ENCODE measurements at regions not wholly inside any gene's neighbourhood (a gene's known extent, or its start where the extent isn't known, plus 50 kb on each side); places are given as distances from the start of the nearest gene placed in this dataset.
"Not testable (repeated sequence)": the region's sequence is repeated elsewhere in the genome, so short reads cannot be mapped to it uniquely, and the experiment has no call there.

DNA sequence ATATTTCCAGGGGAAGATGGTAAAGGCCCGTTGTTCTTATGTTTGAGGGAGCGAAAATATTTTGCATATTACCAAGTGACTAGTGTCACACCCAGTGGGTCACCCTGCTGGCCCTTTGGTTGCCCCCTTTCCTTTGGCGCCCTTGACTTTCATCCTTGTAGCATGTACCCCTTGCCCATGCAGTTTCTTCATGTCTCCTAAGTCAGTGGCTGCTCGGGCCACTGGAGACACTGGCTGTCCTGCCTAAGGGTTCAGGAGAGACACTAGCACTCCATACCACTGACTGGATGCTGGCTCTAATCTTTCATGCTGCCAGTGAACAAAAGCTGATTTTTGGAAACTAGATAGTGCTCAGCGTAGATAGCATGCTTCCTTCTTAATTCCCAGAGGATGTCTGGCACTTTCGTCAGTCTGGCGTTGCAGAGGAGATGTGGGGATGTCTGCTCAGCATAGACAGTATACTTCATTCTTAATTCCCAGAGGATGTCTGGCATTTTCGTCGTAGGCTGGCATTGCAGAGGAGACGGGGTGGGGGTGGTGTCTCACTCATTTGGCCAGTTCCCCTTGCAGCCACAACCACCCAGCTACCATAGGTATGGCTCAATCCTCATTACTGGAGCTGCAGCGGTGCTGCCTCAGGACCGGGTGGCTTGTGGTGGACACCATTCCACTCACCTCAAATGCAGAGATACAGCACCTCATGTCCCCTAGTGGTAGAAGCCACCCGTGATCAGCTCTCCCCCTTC is 770.9 kb upstream of the TPTE start:
- H3K27me3 ChIP-seq (replicated peaks in 2 of 5; ENCODE audit: control insufficient read depth in 4 of 5, insufficient read depth in 5 of 5, low read length in 4 of 5) = no peaks in the 10 kb centered on the region
- no peaks in the 10 kb centered on the region for H3K4me1 ChIP-seq (ENCODE audit: control extremely low read depth in 1 of 4, control insufficient read depth in 4 of 4, insufficient read depth in 4 of 4, low read length in 3 of 4)
- no peak overlapping the region for H3K4me3 ChIP-seq (ENCODE audit: control insufficient read depth in 1 of 7, extremely low read depth in 1 of 7, insufficient read depth in 4 of 7, low read depth in 2 of 7, low read length in 6 of 7)
- DNase-seq = no peak
- no peaks in the 10 kb centered on the region for H3K36me3 ChIP-seq (ENCODE audit: control insufficient read depth in 4 of 4, insufficient read depth in 4 of 4, low read length in 3 of 4)
- H3K27ac ChIP-seq (ENCODE audit: insufficient read depth in 1 of 2, low read depth in 1 of 2, low read length in 2 of 2, poor library complexity in 1 of 2, severe bottlenecking in 2 of 2) = no peak overlapping the region
- 77% methylated on average over 13 of the region's 13 CpGs for WGBS (ENCODE audit: insufficient coverage)
- POLR2A ChIA-PET = no interaction called here
- CTCF ChIA-PET = no interaction called here
- H3K9me3 ChIP-seq (ENCODE audit: control extremely low read depth in 1 of 5, control insufficient read depth in 4 of 5, insufficient read depth in 2 of 5, low read depth in 1 of 5, low read length in 4 of 5) = peaks cover 2 to 30% (median 13%) of the 10 kb centered on the region in 5 experiments

DNA sequence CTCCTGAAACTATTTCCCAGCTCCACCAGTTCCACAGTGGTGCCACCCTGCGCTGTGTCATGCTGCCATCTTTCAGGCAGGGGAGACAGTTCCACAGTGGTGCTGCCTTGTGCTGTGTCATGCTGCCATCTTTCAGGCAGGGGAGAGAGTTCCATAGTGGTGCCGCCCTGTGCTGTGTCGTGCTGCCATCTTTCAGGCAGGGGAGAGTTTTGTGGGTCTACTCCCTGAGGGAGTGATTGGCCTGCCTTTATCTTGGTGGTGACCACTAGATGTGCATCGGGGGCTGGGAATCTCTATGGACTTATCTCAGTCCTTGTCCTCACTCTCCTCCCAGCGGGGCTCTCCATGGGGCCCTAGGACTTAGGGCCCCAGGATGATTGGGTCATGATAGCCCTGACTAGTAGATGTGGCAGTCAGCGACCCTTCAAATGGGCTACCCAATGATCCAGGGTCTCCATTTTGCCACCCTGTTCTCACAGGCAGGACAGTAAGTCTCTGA is 770.2 kb upstream of the TPTE start:
- H3K9me3 ChIP-seq (ENCODE audit: control extremely low read depth in 1 of 5, control insufficient read depth in 4 of 5, insufficient read depth in 2 of 5, low read depth in 1 of 5, low read length in 4 of 5) = peaks cover 2 to 30% (median 13%) of the 10 kb centered on the region in 5 experiments
- H3K27me3 ChIP-seq (replicated peaks in 2 of 5; ENCODE audit: control insufficient read depth in 4 of 5, insufficient read depth in 5 of 5, low read length in 4 of 5); H3K4me1 ChIP-seq (ENCODE audit: control extremely low read depth in 1 of 4, control insufficient read depth in 4 of 4, insufficient read depth in 4 of 4, low read length in 3 of 4); H3K27ac ChIP-seq (ENCODE audit: insufficient read depth in 1 of 2, low read depth in 1 of 2, low read length in 2 of 2, poor library complexity in 1 of 2, severe bottlenecking in 2 of 2); DNase-seq; POLR2A ChIA-PET; H3K4me3 ChIP-seq (ENCODE audit: control insufficient read depth in 1 of 7, extremely low read depth in 1 of 7, insufficient read depth in 4 of 7, low read depth in 2 of 7, low read length in 6 of 7); CTCF ChIA-PET; H3K36me3 ChIP-seq (ENCODE audit: control insufficient read depth in 4 of 4, insufficient read depth in 4 of 4, low read length in 3 of 4): not testable (repeated sequence)
- 76% methylated on average over 6 of the region's 6 CpGs for WGBS (ENCODE audit: insufficient coverage)

- H3K36me3 ChIP-seq (ENCODE audit: control insufficient read depth in 4 of 4, insufficient read depth in 4 of 4, low read length in 3 of 4); POLR2A ChIA-PET; H3K4me1 ChIP-seq (ENCODE audit: control extremely low read depth in 1 of 4, control insufficient read depth in 4 of 4, insufficient read depth in 4 of 4, low read length in 3 of 4); H3K27ac ChIP-seq (ENCODE audit: insufficient read depth in 1 of 2, low read depth in 1 of 2, low read length in 2 of 2, poor library complexity in 1 of 2, severe bottlenecking in 2 of 2); H3K27me3 ChIP-seq (replicated peaks in 2 of 5; ENCODE audit: control insufficient read depth in 4 of 5, insufficient read depth in 5 of 5, low read length in 4 of 5); DNase-seq; H3K4me3 ChIP-seq (ENCODE audit: control insufficient read depth in 1 of 7, extremely low read depth in 1 of 7, insufficient read depth in 4 of 7, low read depth in 2 of 7, low read length in 6 of 7); CTCF ChIA-PET: not testable (repeated sequence)
- H3K9me3 ChIP-seq (ENCODE audit: control extremely low read depth in 1 of 5, control insufficient read depth in 4 of 5, insufficient read depth in 2 of 5, low read depth in 1 of 5, low read length in 4 of 5) = peaks cover 2 to 28% (median 13%) of the 10 kb centered on the region in 5 experiments
- 73% methylated on average over 9 of the region's 9 CpGs for WGBS (ENCODE audit: insufficient coverage)
These were observed 769.4 kb upstream of the TPTE start for GRCh38 chr21:9752028-9752427.

DNA sequence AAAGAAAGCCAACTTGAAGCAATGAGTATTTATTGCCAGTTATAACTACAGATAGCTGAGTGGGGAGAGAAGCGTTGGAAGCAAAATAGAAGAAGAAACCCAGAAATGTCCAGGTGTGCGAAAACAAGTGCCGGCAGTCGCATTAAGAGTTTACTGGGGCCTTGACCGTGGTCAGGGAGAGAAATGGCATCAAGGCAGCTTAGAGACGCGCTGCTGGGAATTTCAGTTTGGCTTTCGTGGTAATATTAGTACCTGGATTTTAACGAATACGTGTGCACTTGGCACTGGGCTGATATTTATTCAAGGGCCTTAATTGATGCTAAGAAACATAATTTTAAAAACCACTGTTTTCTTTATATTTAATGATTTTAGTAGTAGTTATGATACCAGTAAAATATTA is 767.9 kb upstream of the TPTE start:
- H3K36me3 ChIP-seq (ENCODE audit: control insufficient read depth in 4 of 4, insufficient read depth in 4 of 4, low read length in 3 of 4); H3K4me3 ChIP-seq (ENCODE audit: control insufficient read depth in 1 of 7, extremely low read depth in 1 of 7, insufficient read depth in 4 of 7, low read depth in 2 of 7, low read length in 6 of 7); POLR2A ChIA-PET; CTCF ChIA-PET; H3K27me3 ChIP-seq (replicated peaks in 2 of 5; ENCODE audit: control insufficient read depth in 4 of 5, insufficient read depth in 5 of 5, low read length in 4 of 5); DNase-seq; H3K4me1 ChIP-seq (ENCODE audit: control extremely low read depth in 1 of 4, control insufficient read depth in 4 of 4, insufficient read depth in 4 of 4, low read length in 3 of 4); H3K27ac ChIP-seq (ENCODE audit: insufficient read depth in 1 of 2, low read depth in 1 of 2, low read length in 2 of 2, poor library complexity in 1 of 2, severe bottlenecking in 2 of 2): not testable (repeated sequence)
- 76% methylated on average over 9 of the region's 10 CpGs for WGBS (ENCODE audit: insufficient coverage)
- H3K9me3 ChIP-seq (ENCODE audit: control extremely low read depth in 1 of 5, control insufficient read depth in 4 of 5, insufficient read depth in 2 of 5, low read depth in 1 of 5, low read length in 4 of 5) = peaks cover 2 to 26% (median 13%) of the 10 kb centered on the region in 5 experiments

DNA sequence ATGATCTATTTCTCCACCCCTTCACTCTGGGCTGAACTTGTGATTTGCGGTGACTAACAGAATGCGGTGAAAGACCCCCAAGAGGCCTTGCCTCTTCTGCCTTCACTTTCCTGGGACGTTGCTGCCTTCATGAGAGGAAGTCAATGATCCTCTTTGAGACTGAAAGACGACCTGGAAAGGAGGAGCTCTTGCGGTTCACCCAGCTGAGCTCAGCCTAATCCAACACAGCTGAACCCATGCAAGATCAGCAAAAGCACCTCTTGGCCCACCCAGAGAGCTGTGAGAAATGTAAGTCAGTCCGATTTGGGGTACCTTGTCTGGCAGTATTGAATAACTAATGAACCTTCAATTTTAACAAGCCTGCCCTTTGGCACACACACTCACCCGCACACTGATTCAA is 767.4 kb upstream of the TPTE start:
- no peaks in the 10 kb centered on the region for H3K4me1 ChIP-seq (ENCODE audit: control extremely low read depth in 1 of 4, control insufficient read depth in 4 of 4, insufficient read depth in 4 of 4, low read length in 3 of 4)
- CTCF ChIA-PET = no interaction called here
- POLR2A ChIA-PET = no interaction called here
- no peak overlapping the region for H3K27ac ChIP-seq (ENCODE audit: insufficient read depth in 1 of 2, low read depth in 1 of 2, low read length in 2 of 2, poor library complexity in 1 of 2, severe bottlenecking in 2 of 2)
- H3K36me3 ChIP-seq (ENCODE audit: control insufficient read depth in 4 of 4, insufficient read depth in 4 of 4, low read length in 3 of 4) = no peaks in the 10 kb centered on the region
- peaks cover 2 to 24% (median 14%) of the 10 kb centered on the region in 5 experiments for H3K9me3 ChIP-seq (ENCODE audit: control extremely low read depth in 1 of 5, control insufficient read depth in 4 of 5, insufficient read depth in 2 of 5, low read depth in 1 of 5, low read length in 4 of 5)
- no peak for DNase-seq
- no peaks in the 10 kb centered on the region for H3K27me3 ChIP-seq (replicated peaks in 2 of 5; ENCODE audit: control insufficient read depth in 4 of 5, insufficient read depth in 5 of 5, low read length in 4 of 5)
- 61% methylated on average over 6 of the region's 7 CpGs for WGBS (ENCODE audit: insufficient coverage)
- H3K4me3 ChIP-seq (ENCODE audit: control insufficient read depth in 1 of 7, extremely low read depth in 1 of 7, insufficient read depth in 4 of 7, low read depth in 2 of 7, low read length in 6 of 7) = no peak overlapping the region

- DNase-seq; POLR2A ChIA-PET; H3K27me3 ChIP-seq (replicated peaks in 2 of 5; ENCODE audit: control insufficient read depth in 4 of 5, insufficient read depth in 5 of 5, low read length in 4 of 5); H3K4me1 ChIP-seq (ENCODE audit: control extremely low read depth in 1 of 4, control insufficient read depth in 4 of 4, insufficient read depth in 4 of 4, low read length in 3 of 4); CTCF ChIA-PET; H3K27ac ChIP-seq (ENCODE audit: insufficient read depth in 1 of 2, low read depth in 1 of 2, low read length in 2 of 2, poor library complexity in 1 of 2, severe bottlenecking in 2 of 2); H3K36me3 ChIP-seq (ENCODE audit: control insufficient read depth in 4 of 4, insufficient read depth in 4 of 4, low read length in 3 of 4); H3K4me3 ChIP-seq (ENCODE audit: control insufficient read depth in 1 of 7, extremely low read depth in 1 of 7, insufficient read depth in 4 of 7, low read depth in 2 of 7, low read length in 6 of 7): not testable (repeated sequence)
- 45% methylated on average over 1 of the region's 1 CpG for WGBS (ENCODE audit: insufficient coverage)
- peaks cover 2 to 28% (median 16%) of the 10 kb centered on the region in 5 experiments for H3K9me3 ChIP-seq (ENCODE audit: control extremely low read depth in 1 of 5, control insufficient read depth in 4 of 5, insufficient read depth in 2 of 5, low read depth in 1 of 5, low read length in 4 of 5)
These were observed 766.9 kb upstream of the TPTE start for GRCh38 chr21:9754434-9754833.

- Histone ChIP-seq H3K4me3 (ENCODE audit: control insufficient read depth in 1 of 7, extremely low read depth in 1 of 7, insufficient read depth in 4 of 7, low read depth in 2 of 7, low read length in 6 of 7) (no peak overlapping the region), H3K27me3 (replicated peaks in 2 of 5; ENCODE audit: control insufficient read depth in 4 of 5, insufficient read depth in 5 of 5, low read length in 4 of 5) (no peaks in the 10 kb centered on the region), H3K27ac (ENCODE audit: insufficient read depth in 1 of 2, low read depth in 1 of 2, low read length in 2 of 2, poor library complexity in 1 of 2, severe bottlenecking in 2 of 2) (no peak overlapping the region), H3K4me1 (ENCODE audit: control extremely low read depth in 1 of 4, control insufficient read depth in 4 of 4, insufficient read depth in 4 of 4, low read length in 3 of 4) (no peaks in the 10 kb centered on the region), H3K36me3 (ENCODE audit: control insufficient read depth in 4 of 4, insufficient read depth in 4 of 4, low read length in 3 of 4) (no peaks in the 10 kb centered on the region), H3K9me3 (ENCODE audit: control extremely low read depth in 1 of 5, control insufficient read depth in 4 of 5, insufficient read depth in 2 of 5, low read depth in 1 of 5, low read length in 4 of 5) (peaks cover 0 to 21% (median 13%) of the 10 kb centered on the region in 5 experiments)
- ChIA-PET CTCF (no interaction called here), POLR2A (no interaction called here)
- 66% methylated on average over 5 of the region's 7 CpGs for WGBS (ENCODE audit: insufficient coverage)
- no peak for DNase-seq
These were observed 765.8 kb upstream of the TPTE start for GRCh38 chr21:9755611-9756010.

Data from common myeloid progenitor, CD34-positive (primary cell).